OCI-LY3 (cell line): ENCODE measurements at regions not wholly inside any gene's neighbourhood (a gene's known extent, or its start where the extent isn't known, plus 50 kb on each side); places are given as distances from the start of the nearest gene placed in this dataset.

Source experiments
- EZH2phosphoT487 ChIP-seq: fragments of 200-600 bp; shearing (Covaris generic); IDR thresholded peaks from 2 replicates; pipeline ENCODE4 v1.6.1; 2018; ENCODE audit warnings: antibody characterized with exemption, mixed run types, low read depth
- TF ChIP-seq, protein P1 (sequence below): fragments of 200-600, 300-600 bp; sonication (generic); IDR thresholded peaks from 2 replicates; pipeline ENCODE4 v1.5.1; 2014; ENCODE audit warnings: antibody characterized with exemption, low read length, low read depth

- TF ChIP-seq, protein P1, sequence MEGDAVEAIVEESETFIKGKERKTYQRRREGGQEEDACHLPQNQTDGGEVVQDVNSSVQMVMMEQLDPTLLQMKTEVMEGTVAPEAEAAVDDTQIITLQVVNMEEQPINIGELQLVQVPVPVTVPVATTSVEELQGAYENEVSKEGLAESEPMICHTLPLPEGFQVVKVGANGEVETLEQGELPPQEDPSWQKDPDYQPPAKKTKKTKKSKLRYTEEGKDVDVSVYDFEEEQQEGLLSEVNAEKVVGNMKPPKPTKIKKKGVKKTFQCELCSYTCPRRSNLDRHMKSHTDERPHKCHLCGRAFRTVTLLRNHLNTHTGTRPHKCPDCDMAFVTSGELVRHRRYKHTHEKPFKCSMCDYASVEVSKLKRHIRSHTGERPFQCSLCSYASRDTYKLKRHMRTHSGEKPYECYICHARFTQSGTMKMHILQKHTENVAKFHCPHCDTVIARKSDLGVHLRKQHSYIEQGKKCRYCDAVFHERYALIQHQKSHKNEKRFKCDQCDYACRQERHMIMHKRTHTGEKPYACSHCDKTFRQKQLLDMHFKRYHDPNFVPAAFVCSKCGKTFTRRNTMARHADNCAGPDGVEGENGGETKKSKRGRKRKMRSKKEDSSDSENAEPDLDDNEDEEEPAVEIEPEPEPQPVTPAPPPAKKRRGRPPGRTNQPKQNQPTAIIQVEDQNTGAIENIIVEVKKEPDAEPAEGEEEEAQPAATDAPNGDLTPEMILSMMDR: no peak
- no peak for TF ChIP-seq EZH2phosphoT487
These were observed 145.7 kb upstream of the PLEKHA5 start for GRCh38 chr12:18983854-18984253.
